SU-DHL-6 (cell line): ENCODE measurements at regions not wholly inside any gene's neighbourhood (a gene's known extent, or its start where the extent isn't known, plus 50 kb on each side); places are given as distances from the start of the nearest gene placed in this dataset.

Experiments used
- EZH2phosphoT487 ChIP-seq: fragments of 200-600 bp; sonication (generic), shearing (Covaris generic); conservative IDR thresholded peaks from 2 replicates; pipeline ENCODE4 v1.6.1; 2018; ENCODE audit warnings: mild to moderate bottlenecking, antibody characterized with exemption, low read length, moderate library complexity, mixed read lengths
- TF ChIP-seq, protein P1 (sequence below): fragments of 200-600 bp; sonication (generic); IDR thresholded peaks from one replicate; pipeline ENCODE4 v1.5.1; 2017; ENCODE audit warnings: antibody characterized with exemption, mild to moderate bottlenecking, low read length, moderate library complexity; ENCODE audit not compliant: insufficient read depth, poor library complexity, severe bottlenecking

DNA sequence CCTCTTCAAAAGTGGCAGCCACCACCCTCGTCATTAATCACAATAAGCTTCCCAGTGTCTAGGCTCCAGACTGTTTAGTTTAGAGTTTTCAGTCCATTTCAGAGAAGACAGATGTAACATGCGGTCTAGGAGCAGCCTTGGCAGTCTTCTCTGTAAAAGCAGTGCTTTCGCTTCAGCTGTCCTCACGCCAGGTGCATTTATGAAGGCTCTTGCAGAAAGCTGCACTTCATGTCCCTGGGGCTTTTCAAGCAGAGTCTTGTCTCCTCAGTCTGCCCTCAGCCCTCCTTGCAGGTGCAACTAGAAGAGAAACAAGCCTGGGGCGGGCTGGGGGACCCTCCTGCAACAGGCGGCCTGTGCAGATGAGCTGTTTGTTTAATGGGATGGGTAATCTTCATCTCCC, 281.9 kb downstream of the DRD1 start:
- TF ChIP-seq, protein P1, sequence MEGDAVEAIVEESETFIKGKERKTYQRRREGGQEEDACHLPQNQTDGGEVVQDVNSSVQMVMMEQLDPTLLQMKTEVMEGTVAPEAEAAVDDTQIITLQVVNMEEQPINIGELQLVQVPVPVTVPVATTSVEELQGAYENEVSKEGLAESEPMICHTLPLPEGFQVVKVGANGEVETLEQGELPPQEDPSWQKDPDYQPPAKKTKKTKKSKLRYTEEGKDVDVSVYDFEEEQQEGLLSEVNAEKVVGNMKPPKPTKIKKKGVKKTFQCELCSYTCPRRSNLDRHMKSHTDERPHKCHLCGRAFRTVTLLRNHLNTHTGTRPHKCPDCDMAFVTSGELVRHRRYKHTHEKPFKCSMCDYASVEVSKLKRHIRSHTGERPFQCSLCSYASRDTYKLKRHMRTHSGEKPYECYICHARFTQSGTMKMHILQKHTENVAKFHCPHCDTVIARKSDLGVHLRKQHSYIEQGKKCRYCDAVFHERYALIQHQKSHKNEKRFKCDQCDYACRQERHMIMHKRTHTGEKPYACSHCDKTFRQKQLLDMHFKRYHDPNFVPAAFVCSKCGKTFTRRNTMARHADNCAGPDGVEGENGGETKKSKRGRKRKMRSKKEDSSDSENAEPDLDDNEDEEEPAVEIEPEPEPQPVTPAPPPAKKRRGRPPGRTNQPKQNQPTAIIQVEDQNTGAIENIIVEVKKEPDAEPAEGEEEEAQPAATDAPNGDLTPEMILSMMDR, result no peak
- TF ChIP-seq EZH2phosphoT487, result no peak
